HG02885 (cell line): ENCODE measurements at regions not wholly inside any gene's neighbourhood (a gene's known extent, or its start where the extent isn't known, plus 50 kb on each side); places are given as distances from the start of the nearest gene placed in this dataset.
"Not testable (repeated sequence)": the region's sequence is repeated elsewhere in the genome, so short reads cannot be mapped to it uniquely, and the experiment has no call there.

Experiments used
- ATAC-seq: cut with Tn5 transposase; IDR thresholded peaks from one replicate; pipeline ENCODE4 v1.9.1; 2021; ENCODE audit warnings: mild to moderate bottlenecking; ENCODE audit not compliant: unreplicated experiment, poor library complexity

- no peak for ATAC-seq
These were observed 593.3 kb upstream of the ARRDC3 start for GRCh38 chr5:91976451-91976850.

- no peak for ATAC-seq
These were observed 580.0 kb upstream of the ARRDC3 start for GRCh38 chr5:91963166-91963565.

GRCh38 chr5:91957666-91958065 lies 574.5 kb upstream of the ARRDC3 start:
- no peak for ATAC-seq

- no peak for ATAC-seq
These were observed 573.6 kb upstream of the ARRDC3 start for GRCh38 chr5:91956738-91957137.

DNA sequence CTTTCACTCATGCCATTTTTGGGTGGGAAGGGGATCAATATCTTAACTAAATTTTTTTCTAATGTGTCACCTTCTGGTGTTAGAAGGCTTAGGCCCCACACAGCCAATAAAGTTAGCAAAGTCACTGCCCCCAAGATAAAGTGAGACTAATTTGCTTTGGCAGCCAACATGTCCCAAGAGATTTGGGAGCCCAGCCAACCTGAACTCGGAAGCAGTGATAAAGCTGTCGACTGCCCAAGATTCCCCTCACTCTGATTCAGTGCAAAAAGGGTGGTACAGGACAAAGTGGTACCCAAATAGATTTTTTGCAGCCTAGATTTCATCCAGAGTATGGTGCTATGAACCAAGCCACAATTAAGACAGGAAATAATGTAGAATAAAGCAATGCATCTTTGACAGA lies 572.5 kb upstream of the ARRDC3 start:
- no peak for ATAC-seq

DNA sequence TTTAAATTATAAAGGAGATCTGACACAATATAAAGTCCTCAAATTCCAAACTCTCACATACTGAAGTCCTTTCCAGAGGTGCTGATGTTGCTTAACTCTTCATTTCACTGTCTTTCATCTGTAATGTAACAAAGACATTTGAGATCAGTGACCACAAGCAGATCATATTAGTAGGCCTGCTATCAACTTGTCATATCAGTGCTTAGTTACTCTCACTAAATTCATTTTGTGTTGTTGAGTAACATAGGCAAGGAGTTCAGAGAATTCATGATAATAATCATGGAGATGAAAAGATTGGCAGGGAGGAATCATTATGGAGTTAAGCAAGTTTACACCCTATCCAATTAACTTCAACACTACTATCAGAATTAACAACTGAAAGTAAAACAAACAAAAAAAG lies 571.0 kb upstream of the ARRDC3 start:
- ATAC-seq: no peak

- ATAC-seq: no peak
These were observed 567.2 kb upstream of the ARRDC3 start for GRCh38 chr5:91950328-91950727.

GRCh38 chr5:91946870-91947269 lies 563.8 kb upstream of the ARRDC3 start:
- no peak for ATAC-seq

GRCh38 chr5:91941588-91941987 lies 558.5 kb upstream of the ARRDC3 start:
- no peak for ATAC-seq

- ATAC-seq: no peak
These were observed 555.3 kb upstream of the ARRDC3 start for GRCh38 chr5:91938441-91938840.

DNA sequence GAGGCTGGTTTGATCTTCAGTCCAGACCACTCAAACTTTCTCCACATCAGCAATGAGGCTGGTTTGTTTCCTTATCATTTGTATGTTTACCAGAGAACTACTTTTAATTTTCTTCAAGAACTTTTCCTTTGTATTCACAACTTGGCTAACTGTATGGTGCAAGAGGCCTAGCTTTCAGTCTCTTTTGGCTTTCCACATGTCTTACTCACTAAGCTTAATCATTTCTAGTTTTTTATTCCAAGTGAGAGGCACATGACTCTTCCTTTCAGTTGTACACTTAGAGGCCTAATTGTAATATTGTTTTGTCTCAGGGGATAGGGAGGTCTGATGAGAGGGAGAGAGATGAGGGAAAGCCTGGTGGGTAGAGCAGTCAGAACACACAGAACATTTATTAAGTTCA lies 554.0 kb upstream of the ARRDC3 start:
- ATAC-seq: no peak

GRCh38 chr5:91929522-91929817 lies 546.4 kb upstream of the ARRDC3 start:
- no peak for ATAC-seq

DNA sequence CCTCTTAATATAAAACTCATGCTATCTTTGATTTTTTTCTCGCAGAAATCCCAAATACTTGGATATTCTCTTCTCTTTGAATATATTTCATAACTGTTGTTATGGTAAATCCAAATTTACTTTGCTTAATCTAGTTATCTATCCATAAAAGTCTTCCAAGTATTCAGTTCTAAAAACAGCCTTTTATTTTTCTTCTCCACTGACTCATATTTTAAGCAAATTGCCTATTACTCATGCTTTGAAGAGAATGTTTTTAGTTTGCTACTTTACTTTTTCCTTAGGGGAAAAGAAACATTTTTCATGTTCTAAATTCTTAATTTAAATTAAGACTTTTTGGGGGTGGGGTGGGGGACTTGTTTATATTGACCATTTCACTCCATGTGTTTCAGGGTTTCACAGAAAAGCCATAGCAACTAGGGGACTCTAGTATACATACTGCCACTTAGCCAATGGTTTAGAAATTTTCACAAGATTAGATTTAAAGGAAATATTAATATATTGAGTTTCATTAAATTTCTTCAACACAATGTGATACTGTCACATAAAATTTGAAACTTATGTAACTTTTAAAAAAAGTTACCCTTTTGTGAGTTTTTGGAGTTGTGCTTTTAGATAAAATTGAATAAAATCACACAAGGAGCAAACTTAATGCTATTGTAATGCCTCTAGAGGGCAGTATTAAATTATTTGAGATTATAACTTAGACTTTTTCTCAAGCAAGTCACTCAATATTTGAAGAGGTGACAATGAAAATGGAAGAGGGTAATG lies 545.8 kb upstream of the ARRDC3 start:
- peak; percentile 65 for ATAC-seq

GRCh38 chr5:91927439-91927838 lies 544.3 kb upstream of the ARRDC3 start:
- ATAC-seq: no peak

DNA sequence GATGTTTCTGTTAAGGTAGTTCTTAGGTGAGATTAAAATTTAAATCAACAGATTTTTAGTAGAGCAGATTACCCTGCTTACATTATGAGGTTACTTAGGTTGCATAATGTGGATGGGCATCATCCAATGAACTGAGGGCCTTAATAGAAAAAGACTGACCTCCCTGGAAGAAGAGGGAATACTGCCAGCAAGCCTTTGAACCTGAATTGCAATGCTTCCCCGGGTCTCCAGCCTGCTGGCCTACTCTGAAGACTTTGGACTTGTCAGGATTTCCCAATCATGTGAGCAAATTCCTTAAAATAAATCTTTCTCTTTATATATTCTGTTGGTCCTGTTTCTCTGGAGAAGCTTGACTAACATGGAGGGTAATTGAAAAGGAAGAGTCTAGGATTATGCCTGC lies 542.1 kb upstream of the ARRDC3 start:
- ATAC-seq: no peak

GRCh38 chr5:91917037-91917814 lies 534.1 kb upstream of the ARRDC3 start:
- ATAC-seq: not testable (repeated sequence)

DNA sequence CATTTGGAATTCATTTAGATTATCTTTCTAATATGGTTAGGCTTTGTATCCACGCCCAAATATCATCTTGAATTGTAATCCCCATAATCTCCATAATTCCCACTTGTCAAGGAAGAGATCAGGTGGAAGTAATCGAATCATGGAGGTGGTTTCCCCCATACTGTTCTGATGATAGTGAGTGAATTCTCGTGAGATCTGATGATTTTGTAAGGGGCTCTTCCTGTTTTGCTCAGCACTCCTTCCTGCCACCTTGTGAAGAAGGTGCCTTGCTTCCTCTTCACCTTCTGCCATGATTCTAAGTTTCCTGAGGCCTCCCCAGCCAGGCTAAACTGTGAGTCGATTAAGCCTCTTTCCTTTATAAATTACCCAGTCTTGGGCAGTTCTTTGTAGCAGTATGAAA lies 527.5 kb upstream of the ARRDC3 start:
- no peak for ATAC-seq

DNA sequence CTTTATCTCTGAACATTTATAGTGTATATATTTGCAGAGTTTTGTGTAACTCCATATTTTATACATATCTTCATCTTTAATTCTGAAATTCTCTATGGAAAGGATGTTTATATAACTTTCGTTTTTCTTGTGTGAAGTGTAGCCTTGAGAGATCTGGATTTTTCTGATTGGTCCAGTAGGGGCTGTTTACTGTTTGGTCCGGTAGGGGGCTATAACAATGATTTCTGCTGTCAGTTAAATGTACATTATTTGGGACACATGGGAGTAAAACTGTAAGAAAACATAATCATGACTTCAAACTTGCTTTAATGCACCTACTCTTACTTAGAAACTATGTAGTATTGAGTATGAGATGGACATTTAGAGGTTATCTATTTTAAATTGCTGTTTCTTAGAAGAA lies 527.1 kb upstream of the ARRDC3 start:
- no peak for ATAC-seq

DNA sequence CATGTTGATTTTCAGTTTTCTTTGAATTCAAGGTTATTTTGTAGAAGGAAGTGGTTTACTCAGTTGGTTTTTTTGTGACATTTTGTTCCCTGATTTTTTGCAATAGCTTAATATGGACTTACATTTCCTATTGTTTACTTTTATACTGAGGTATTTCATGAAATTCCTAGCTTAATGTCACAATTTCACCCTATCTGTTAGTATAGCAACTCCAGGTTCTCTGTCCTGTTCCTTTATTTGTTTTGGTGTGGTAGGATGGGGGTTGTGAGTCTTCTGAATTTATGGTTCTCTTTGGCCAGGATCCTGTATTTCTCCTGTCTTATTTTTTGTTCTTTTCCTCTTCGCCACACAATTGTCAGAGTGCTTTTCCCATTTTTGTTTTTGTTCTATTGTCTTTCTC lies 523.4 kb upstream of the ARRDC3 start:
- ATAC-seq: no peak

- no peak for ATAC-seq
These were observed 522.9 kb upstream of the ARRDC3 start for GRCh38 chr5:91906027-91906426.

DNA sequence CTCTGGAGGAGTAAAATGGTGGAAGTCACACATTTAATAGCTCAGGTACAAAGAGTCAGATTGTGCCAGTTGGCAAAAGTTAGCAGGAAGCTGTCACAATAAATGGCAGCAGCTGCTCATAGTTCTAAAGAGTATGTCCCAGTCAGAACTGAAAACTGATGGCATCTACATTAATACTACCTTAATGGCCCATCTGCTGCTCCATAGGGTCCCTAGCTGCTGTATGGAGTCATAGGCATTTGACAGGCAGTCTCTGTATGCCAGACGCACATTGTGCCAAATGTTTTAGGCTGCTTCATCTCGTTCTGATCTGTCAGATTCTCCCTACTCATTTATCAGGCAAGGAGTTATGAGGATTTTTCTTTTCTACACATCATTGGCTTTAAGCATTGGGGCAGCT lies 515.8 kb upstream of the ARRDC3 start:
- ATAC-seq: no peak

DNA sequence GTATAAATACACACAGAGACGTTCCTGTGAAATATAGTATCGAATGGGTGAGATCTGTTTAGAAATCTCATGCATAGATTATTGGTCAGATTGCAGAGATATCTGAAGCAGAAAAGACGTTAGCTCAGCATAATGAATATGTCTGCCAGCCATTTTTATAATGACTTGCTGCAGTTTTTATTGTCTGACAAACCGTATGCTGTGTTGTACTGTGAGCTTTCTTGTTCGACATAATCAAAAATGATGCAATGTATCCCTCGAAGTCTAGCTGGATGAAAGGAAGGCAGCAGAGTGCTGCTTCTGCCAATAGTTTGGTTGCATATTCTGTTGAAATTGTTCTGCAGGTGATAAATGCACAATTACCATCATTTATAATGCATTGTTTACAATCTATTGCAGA lies 514.9 kb upstream of the ARRDC3 start:
- ATAC-seq: no peak
